ENCODE measurements at regions not wholly inside any gene's neighbourhood (a gene's known extent, or its start where the extent isn't known, plus 50 kb on each side); places are given as distances from the start of the nearest gene placed in this dataset.
A peak's percentile ranks its signal among the peaks of the same experiment; 100 is the strongest.

DNA sequence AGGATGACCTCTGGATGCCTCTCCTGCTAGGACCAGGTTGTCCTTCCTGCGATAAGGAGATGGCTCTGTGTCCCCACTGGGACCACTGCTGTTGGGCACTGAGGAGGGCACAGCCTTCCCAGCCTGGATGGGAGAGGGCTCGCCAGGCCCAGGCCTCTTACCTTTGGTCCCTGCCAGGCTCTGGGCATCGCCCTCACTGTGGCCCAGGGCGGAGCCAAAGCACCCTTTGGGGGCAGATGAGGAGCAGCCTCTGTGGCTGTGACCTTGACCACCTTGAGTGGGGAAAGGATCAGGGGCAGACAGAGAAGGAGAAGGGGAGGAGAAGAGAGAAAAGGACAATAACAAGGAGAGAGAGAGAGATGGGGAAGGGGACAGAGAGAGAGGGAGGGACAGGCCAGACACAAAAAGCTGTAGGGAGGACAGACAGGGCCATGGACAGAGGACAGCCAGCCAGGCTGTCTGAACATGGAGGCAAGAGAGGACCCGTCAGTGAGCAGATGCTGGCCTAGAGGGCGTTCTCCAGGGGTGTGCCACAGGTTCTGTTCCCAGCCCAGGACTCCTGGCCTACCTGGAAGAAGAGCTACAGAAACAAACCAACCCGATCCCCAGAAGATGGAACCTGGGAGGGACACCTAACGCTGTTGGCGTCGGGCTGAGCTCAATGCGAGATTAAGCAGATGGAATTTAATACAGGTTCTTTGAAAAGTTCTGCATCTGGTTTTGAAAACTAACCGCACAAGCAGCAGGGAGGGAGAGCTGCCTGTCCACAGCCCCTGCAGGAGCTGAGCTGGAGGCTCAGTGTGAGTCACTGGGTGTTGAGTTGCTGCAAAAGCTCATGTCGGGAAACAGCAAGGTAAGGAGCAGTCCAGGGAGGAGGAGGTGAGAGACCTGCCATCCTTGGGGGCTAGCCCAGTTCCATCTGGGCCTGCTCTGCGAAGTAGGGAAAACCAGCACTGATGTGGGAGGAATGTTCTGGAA, 262.1 kb downstream of the PTPRU start:
- DNase-seq (ENCODE audit: low read depth), result peak; percentile 57

DNA sequence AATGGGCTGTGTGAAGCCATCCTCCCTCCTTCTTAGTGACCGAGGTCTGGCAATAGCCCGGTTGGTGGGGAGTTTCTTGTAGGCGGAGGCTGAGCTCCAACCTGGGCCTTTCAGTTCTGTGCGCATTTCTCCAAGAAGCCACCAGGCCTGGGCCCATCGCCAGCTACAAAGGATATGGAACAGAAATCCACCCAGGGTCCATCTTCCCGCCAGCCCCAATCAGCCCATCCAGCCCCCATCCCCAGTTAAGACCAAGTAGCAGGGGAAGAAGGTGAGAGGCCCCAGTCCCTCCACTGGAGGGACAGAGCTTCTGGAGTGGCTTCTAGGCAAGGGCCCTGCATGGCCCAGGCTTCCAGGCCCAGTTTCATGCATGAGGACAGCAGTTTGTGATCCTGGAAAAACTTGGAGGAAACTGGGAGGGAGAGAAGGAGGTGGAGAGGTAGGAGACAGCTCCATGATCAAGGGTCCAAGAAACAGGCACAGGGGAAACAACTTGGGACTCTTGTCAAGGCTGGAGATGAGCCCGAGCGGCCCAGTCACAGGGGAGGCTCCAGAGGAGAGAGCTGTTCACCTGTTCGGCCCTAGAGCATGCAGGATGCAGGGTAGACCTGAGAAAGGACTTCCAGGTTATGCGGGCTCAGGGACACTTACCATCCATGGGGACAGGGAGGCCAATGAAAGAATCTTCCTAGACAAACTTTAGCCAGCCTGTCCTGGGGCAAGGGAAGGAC, 261.2 kb downstream of the PTPRU start:
- DNase-seq (ENCODE audit: low read depth), result no peak

DNA sequence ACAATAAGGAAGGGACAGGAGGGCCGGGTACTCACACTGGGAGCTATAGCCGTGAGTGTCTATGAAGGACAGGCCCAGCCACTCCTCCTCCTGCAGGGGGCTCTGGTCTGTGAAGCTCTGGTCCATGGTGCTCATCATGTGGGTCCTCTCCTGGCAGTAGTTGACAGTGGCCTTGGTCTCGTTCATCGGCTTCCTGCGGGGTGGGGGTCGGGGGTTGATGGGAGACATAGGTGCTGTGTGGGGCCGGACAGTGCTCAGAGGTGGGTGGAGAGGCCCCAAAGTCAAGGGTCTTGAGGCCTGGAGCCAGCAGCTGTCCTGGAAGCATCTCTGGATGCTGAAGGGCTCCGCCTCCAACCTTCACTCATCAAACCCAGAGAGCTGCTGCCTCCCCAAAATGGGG, 260.4 kb downstream of the PTPRU start:
- no peak for DNase-seq (ENCODE audit: low read depth)

- no peak for DNase-seq (ENCODE audit: low read depth)
These were observed 254.0 kb downstream of the PTPRU start for GRCh38 chr1:29490204-29490934.

DNA sequence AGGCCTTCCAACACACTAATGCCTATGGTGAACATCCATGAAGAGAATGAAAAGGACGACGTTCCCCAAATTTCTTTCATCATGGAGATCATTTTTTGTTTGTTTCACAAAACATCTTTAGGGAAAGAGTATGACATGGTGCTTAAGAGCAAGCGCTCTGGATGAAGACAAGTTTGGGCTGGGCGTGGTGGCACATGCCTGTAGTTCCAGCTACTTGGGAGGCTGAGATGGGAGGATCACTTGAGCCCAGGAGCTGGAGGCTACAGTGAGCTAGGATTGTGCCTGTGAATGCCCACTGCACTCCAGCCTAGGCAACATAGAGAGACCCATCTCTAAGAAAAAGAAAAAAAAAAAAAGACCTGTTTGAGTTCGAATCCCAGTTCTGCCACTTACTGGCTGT, 253.1 kb downstream of the PTPRU start:
- no peak for DNase-seq (ENCODE audit: low read depth)

GRCh38 chr1:29488794-29489311, 252.5 kb downstream of the PTPRU start:
- DNase-seq (ENCODE audit: low read depth), result no peak

- DNase-seq (ENCODE audit: low read depth), result no peak
These were observed 251.9 kb downstream of the PTPRU start for GRCh38 chr1:29488086-29488793.

- DNase-seq (ENCODE audit: low read depth), result no peak
These were observed 251.0 kb downstream of the PTPRU start for GRCh38 chr1:29487291-29487690.

DNA sequence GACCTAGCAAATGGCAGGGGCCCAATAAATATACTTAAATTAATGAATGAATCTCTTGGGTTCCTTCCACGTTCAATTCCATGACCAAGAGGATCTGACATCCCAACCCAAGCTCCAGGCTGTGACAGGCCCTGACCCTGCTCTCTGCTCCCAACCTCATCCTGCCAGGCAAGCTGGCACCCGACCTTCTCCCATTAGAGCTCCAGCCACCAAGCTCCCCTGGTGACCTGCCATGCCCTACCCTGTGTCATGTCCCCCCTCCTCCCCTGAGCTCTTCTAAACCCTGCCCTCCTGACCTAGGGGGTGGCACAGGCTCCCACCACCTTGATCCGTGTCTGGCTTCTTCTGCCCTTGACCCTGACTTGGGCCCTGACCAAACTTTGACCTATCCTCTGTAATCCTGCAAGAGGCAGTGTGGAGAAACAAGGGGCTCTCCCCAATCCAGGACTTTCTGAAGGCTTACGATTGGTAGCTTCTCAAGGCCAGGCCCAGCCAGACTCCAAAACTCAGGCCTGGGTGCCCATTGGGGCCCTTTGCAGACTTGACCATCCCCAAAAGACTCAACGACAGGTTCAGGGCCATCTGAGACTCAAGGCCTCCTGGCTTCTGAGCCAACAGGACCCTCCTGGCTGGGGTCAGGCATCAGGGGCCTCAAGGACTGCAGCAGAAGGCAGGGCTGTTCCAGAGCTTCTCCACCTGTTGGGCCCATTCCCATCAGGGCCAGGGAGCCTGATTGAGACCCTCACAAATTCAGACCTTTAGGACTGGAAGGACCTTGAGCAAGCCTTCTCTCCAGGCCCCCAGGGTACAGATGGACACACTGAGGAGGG, 249.0 kb downstream of the PTPRU start:
- no peak for DNase-seq (ENCODE audit: low read depth)

GRCh38 chr1:29482991-29483390, 246.7 kb downstream of the PTPRU start:
- no peak for DNase-seq (ENCODE audit: low read depth)

GRCh38 chr1:29482064-29482463, 245.7 kb downstream of the PTPRU start:
- DNase-seq (ENCODE audit: low read depth), result no peak

GRCh38 chr1:29481031-29481430, 244.7 kb downstream of the PTPRU start:
- DNase-seq (ENCODE audit: low read depth), result no peak

GRCh38 chr1:29478879-29479278, 242.6 kb downstream of the PTPRU start:
- DNase-seq (ENCODE audit: low read depth), result no peak

- no peak for DNase-seq (ENCODE audit: low read depth)
These were observed 241.9 kb downstream of the PTPRU start for GRCh38 chr1:29478151-29478791.

GRCh38 chr1:29475326-29475725, 239.0 kb downstream of the PTPRU start:
- DNase-seq (ENCODE audit: low read depth), result no peak

DNA sequence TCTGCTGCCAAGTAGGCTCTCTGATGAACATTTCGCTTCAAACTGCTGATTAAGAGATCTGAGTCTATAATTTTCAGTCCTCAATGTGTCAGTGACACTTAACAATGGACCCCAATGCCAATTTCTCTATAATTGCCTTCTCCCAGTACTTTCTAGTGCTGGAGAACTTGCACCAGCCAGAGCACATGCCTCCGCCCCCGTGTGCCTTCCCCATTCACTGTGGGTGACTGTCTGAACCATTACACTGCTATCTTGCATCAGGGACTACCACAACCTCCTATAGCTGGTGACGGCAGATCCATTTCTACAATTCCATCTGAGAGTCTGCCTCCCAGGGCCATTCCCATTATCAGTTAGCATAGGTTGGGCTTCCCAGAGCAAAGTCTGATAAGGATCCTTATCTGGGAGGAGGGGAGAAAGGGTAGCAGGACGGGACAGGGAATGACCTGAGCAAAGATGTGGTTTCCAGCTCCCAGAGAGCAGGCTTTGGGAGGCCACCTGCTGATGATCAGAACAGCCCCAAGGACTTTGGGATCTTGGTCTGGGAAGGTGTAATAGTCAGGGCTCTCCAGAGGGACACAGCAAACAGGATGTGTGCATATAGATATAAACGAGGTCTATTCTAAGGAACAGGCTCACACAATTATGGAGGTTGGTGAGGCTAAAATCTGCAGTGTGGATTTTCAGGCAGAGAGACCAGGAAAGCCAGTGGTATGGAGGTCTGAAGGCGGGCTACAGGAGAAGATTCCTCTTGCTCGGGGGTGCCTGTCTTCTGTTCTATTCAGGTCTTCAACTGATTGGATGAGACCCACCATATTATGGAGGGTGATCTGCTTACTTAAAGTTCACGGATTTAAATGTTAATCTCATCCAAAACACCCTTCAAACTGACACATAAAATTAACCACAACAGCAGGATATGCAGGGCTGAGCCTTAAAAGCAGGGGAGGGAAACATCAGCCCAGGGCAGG, 238.2 kb downstream of the PTPRU start:
- DNase-seq (ENCODE audit: low read depth), result no peak

GRCh38 chr1:29473161-29473855, 237.0 kb downstream of the PTPRU start:
- no peak for DNase-seq (ENCODE audit: low read depth)

All from M059J (cell line).